LHCN-M2 (cell line): ENCODE measurements at regions not wholly inside any gene's neighbourhood (a gene's known extent, or its start where the extent isn't known, plus 50 kb on each side); places are given as distances from the start of the nearest gene placed in this dataset.

Source experiments
- DNase-seq: peaks from one replicate; pipeline ENCODE4 v3.0.0-alpha.2; 2012; ENCODE audit warnings: low read depth

DNA sequence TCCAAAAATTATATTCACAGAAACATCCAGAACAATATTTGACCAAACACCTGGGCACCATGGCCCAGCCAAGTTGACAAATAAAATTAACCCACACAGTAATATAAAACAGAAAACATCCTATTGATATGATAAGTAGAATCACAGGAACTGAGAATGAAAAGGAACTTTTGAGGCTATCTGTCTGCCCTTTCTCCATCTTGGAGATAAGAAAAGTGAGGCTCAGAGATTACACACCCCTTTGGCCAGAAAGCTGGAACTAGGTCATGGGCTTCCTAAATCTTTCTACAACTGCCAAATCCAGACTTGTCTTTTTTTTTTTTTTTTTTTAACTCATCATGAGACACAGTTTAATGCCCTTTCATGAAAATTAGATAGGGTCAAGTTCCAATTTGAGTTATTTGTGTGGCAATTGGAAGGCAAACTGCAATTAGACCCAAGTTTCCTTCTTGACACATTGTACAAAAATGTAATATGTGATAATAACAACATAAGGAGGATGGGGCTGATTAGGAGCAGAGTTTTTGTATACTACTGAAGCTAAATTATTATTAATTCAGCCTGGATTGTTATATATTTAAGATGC lies 137.2 kb downstream of the RPL22L1 start:
- peak; percentile 67 for DNase-seq

- DNase-seq, result no peak
Observed at GRCh38 chr3:170731281-170731680, 138.7 kb downstream of the RPL22L1 start.

GRCh38 chr3:170730071-170730812 lies 139.8 kb downstream of the RPL22L1 start:
- DNase-seq, result no peak

- no peak for DNase-seq
Observed at GRCh38 chr3:170728181-170728580, 141.8 kb downstream of the RPL22L1 start.

GRCh38 chr3:170727754-170728153 lies 141.9 kb upstream of the SLC7A14 start:
- no peak for DNase-seq

DNA sequence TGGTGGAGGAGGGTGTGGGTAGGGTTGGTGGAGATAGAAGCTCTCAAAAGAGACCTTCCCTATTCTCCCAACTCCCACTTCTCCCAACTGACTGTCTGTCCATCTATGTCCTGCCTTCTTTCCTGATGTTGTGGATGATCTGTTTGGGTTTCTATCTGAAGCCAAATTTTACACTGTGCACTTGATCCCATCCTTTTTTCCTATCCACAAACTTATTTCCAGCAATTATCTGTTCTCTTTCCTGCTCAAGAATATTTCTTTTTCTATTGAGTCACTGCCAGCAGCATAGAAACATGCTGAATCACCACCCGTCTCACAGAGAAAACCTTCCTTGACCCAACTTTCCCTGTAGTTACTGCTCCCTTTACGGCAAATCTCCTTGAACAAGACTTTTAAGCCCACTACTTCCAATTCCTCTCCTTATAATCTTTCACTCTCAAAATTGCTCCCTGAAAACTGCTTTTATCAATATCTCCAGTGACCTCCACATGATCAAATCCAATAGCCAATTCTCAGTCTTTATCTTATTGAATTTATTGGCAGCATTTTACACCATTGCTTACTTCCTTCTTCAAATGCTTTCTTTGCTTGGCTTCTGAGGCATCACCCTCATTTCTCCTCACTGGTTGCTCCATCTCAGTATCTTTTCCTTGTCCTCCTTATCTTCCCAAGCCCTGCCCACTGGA lies 141.2 kb upstream of the SLC7A14 start:
- DNase-seq, result peak; percentile 93

DNA sequence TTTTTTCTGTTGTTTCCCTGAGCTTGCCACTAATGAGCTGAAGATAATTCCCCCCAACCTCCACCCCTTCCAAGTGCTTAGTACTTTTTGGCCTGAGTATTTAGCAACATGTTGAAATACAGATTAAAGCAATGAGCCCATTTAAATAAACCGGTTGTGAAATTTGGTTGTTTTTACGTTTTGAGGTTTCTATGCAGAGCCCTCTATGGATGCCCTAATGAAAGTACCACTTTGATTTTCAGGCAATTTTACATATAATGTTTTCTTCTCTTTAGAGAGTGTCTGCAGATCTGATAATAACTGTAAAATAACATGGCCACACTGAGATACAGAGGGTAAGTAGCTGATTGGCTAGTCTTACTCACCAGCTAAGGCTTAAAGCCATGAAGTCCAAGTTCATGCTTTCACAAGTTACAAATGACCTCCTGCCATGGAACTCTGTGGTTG lies 139.4 kb upstream of the SLC7A14 start:
- peak; percentile 63 for DNase-seq

DNA sequence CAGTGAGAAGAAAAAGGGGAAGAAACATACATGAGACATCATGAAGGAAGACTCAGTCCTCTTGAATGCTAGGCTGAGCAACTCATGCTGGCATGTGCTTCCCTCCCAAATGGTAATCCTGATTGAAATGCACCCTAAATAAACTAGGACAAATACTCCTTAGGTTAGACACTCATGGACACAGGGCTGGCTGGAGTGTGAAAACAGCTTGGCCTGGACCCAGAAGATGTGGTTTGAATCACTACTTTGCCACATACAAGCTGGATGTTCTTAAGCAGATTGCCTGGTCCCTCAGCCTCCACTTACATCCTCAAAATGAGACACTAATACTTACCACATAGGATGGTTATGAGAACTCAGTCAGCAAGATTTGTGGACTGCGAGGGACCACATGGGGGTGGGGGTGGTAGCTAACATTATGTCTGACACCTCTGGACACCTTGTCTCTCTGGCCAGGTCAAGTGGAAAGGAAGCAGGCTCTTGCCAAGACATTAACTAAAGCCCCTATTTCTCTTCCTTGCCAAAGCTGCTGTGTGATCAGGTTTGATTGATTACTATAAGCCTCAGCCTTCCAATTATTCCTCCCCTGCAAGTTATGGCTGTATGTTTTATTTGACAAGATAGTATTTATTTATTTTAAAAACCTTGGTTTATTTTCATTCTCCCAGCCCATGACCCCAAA lies 138.9 kb upstream of the SLC7A14 start:
- peak; percentile 92 for DNase-seq

DNA sequence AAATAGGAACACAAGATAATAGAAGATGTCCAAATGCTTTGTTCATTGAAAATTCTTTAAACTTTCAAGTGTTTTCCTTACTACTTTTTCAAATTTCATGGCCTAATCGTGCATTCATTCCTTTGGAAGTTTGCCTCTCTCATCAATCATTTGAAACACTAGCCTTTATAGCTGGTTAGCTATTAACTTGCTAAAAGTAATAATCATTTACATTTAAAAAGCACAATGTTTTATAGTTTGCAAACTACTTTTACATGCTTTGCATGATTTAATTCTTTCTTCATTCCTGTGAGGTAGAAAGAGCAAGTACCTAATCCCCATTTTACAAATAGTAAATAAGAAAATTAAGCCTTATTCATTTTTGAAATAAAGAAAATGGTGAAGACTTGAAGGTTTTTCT lies 137.4 kb upstream of the SLC7A14 start:
- DNase-seq, result no peak

DNA sequence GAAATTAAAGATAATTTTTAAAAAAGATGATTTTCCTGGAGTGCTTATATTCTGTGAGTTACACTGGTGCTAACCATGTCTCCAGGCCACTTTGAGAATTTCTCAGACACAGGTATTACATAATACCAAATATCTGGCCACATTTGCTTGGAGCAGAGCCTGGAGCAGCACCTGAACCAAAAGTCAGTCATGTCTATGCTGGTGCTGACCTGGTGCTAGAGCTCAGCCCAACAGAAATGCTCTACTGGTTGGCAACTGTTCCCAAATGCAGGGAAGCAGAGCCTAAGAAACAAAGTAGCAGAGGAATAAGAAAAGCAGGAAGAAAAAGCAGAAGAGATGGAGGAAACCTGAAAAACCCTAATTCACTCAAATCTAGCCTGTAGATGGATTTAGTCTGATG lies 135.7 kb upstream of the SLC7A14 start:
- no peak for DNase-seq

GRCh38 chr3:170719300-170719699 lies 133.4 kb upstream of the SLC7A14 start:
- DNase-seq, result peak; percentile 51

DNA sequence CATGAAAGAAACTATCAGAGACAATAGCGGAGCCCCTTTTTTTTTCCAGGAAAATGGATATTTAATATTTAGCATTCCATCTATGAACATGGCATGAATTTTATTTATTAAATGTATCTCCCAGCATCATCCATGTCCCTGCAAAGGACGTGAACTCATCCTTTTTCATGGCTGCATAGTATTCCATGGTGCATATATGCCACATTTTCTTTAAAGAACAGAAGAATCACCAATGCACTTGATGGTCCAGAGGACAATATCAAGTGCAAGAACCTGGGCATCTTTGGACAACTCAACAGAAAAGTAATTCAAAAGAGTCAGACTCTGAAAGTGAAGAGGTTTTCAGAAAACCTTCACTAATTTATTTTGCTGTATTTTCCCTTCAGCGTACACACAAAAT lies 133.0 kb upstream of the SLC7A14 start:
- DNase-seq, result no peak

GRCh38 chr3:170717410-170718402 lies 131.8 kb upstream of the SLC7A14 start:
- peak; percentile 62 for DNase-seq

DNA sequence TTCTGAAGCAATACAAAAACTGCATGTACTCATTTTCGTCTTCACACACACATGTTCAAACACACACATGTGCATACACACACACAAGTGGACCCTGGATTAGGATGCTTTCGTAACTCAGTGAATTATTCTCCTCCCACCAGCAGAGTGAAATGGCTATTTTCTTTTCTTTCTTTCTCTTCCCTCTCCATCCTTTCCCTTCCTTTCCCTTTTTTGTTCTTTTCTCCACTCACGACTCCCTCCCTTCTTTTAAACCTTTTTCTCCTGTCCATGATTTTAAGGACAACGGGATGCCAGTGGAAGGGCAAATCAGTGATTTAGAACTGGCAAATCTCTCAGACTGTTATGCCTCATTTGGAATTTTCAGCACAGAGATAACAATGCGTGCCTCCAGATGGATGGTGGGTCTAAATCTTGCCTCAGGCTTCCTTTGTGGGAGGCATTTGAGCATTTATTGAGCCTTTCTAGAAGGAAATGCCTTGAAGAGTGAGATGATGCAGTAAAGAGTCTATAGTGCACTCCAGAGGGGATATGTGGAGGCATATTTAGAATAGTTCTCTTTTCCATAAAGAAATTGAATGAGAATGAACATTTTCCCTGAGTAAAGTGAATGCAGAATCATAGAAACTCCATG lies 130.4 kb upstream of the SLC7A14 start:
- DNase-seq, result no peak

GRCh38 chr3:170714562-170715535 lies 129.0 kb upstream of the SLC7A14 start:
- DNase-seq, result peak; percentile 63

- peak; percentile 76 for DNase-seq
Observed at GRCh38 chr3:170714122-170714521, 128.2 kb upstream of the SLC7A14 start.

GRCh38 chr3:170713653-170714052 lies 127.8 kb upstream of the SLC7A14 start:
- DNase-seq, result no peak

GRCh38 chr3:170712798-170713197 lies 126.9 kb upstream of the SLC7A14 start:
- no peak for DNase-seq

DNA sequence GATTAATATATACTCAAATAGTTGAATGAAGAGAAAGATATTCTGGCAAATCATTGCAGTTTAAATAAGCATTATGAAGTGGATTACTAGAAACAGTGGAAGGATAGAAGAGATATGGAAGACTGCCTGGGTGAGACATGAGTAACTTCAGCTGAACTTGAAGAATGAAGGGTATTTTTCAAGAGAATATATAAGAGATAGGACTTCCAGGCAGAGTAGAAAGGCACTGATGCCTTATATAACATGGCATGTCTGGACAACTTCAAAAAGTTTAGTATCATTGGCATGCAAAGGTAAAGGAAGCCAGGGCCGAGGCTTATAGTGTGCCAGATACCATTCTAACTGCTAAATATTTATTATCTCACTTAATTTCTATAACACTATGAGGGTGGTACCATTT lies 126.5 kb upstream of the SLC7A14 start:
- no peak for DNase-seq
